IPS-NIHi7 (cell line): ENCODE measurements at regions not wholly inside any gene's neighbourhood (a gene's known extent, or its start where the extent isn't known, plus 50 kb on each side); places are given as distances from the start of the nearest gene placed in this dataset.

Experiments
- DNase-seq: peaks from one replicate; pipeline ENCODE4 v3.0.0; 2012; ENCODE audit warnings: mixed read lengths; ENCODE audit errors: extremely low spot score

GRCh38 chr1:208842451-208842850 lies 598.3 kb upstream of the PLXNA2 start:
- no peak for DNase-seq

GRCh38 chr1:208844158-208844557 lies 600.0 kb upstream of the PLXNA2 start:
- DNase-seq = no peak

- no peak for DNase-seq
Observed at GRCh38 chr1:208848854-208849253, 604.7 kb upstream of the PLXNA2 start.

GRCh38 chr1:208850442-208850841 lies 606.3 kb upstream of the PLXNA2 start:
- no peak for DNase-seq

GRCh38 chr1:208851366-208851765 lies 607.2 kb upstream of the PLXNA2 start:
- no peak for DNase-seq

GRCh38 chr1:208852911-208853310 lies 608.7 kb upstream of the PLXNA2 start:
- no peak for DNase-seq

GRCh38 chr1:208855403-208855802 lies 611.2 kb upstream of the PLXNA2 start:
- DNase-seq = no peak

GRCh38 chr1:208857465-208857864 lies 613.3 kb upstream of the PLXNA2 start:
- no peak for DNase-seq

- no peak for DNase-seq
Observed at GRCh38 chr1:208858738-208859137, 614.6 kb upstream of the PLXNA2 start.

- DNase-seq = no peak
Observed at GRCh38 chr1:208864366-208864965, 620.3 kb upstream of the PLXNA2 start.

- no peak for DNase-seq
Observed at GRCh38 chr1:208866386-208866955, 622.3 kb upstream of the PLXNA2 start.

GRCh38 chr1:208868554-208868953 lies 624.4 kb upstream of the PLXNA2 start:
- DNase-seq = no peak

GRCh38 chr1:208874915-208875314 lies 630.7 kb upstream of the PLXNA2 start:
- no peak for DNase-seq

- no peak for DNase-seq
Observed at GRCh38 chr1:208879022-208879421, 634.8 kb upstream of the PLXNA2 start.

GRCh38 chr1:208880433-208881100 lies 636.4 kb upstream of the PLXNA2 start:
- DNase-seq = no peak

- DNase-seq = no peak
Observed at GRCh38 chr1:208885060-208885459, 640.9 kb upstream of the PLXNA2 start.

GRCh38 chr1:208885650-208886049 lies 641.5 kb upstream of the PLXNA2 start:
- DNase-seq = no peak

- no peak for DNase-seq
Observed at GRCh38 chr1:208888376-208888775, 644.2 kb upstream of the PLXNA2 start.

GRCh38 chr1:208892147-208892546 lies 648.0 kb upstream of the PLXNA2 start:
- no peak for DNase-seq

GRCh38 chr1:208893251-208893650 lies 649.1 kb upstream of the PLXNA2 start:
- DNase-seq = no peak

- no peak for DNase-seq
Observed at GRCh38 chr1:208895181-208895580, 651.0 kb upstream of the PLXNA2 start.

GRCh38 chr1:208895820-208896219 lies 651.6 kb upstream of the PLXNA2 start:
- DNase-seq = no peak

- DNase-seq = no peak
Observed at GRCh38 chr1:208896768-208897167, 652.6 kb upstream of the PLXNA2 start.
